ENCODE measurements at regions not wholly inside any gene's neighbourhood (a gene's known extent, or its start where the extent isn't known, plus 50 kb on each side); places are given as distances from the start of the nearest gene placed in this dataset.

GRCh38 chr2:145595296-145595695, 1075.4 kb upstream of the ZEB2 start:
- no peak for TF ChIP-seq ZNF223 (tag by site-specific recombination; IDR thresholded peaks at IDR 0.05)
- no peak for TF ChIP-seq ZNF76 (tag by site-specific recombination; IDR thresholded peaks at IDR 0.05; ENCODE audit: borderline replicate concordance, low read depth)
- TF ChIP-seq ZNF518A (tag by site-specific recombination; conservative IDR thresholded peaks at IDR 0.05; ENCODE audit: low read depth): no peak
- TF ChIP-seq CTCF (tag by site-specific recombination; IDR thresholded peaks at IDR 0.05): no peak
- no peak for TF ChIP-seq ZNF274 (IDR thresholded peaks at IDR 0.05; ENCODE audit: low read length)
- TF ChIP-seq ZNF274 (tag by site-specific recombination; IDR thresholded peaks at IDR 0.05; ENCODE audit: borderline replicate concordance): no peak
- TF ChIP-seq ZNF501 (tag by site-specific recombination; IDR thresholded peaks at IDR 0.05): no peak
- TF ChIP-seq REST (tag by site-specific recombination; IDR thresholded peaks at IDR 0.05): no peak
- TF ChIP-seq PRDM10 (tag by site-specific recombination; IDR thresholded peaks at IDR 0.05): no peak
- no peak for TF ChIP-seq BCL11A (tag by site-specific recombination; IDR thresholded peaks at IDR 0.05; ENCODE audit: low read depth)
- no peak for TF ChIP-seq SALL2 (tag by site-specific recombination; IDR thresholded peaks at IDR 0.05; ENCODE audit: borderline replicate concordance)

Data from HEK293 (cell line).